AG04450 (cell line): ENCODE measurements at regions not wholly inside any gene's neighbourhood (a gene's known extent, or its start where the extent isn't known, plus 50 kb on each side); places are given as distances from the start of the nearest gene placed in this dataset.
"Not testable (repeated sequence)": the region's sequence is repeated elsewhere in the genome, so short reads cannot be mapped to it uniquely, and the experiment has no call there.

ENCODE experiments used
- CTCF ChIA-PET: fragments of 300-600, 350-600 bp; formaldehyde crosslinking; extraction: SDS; loops from one replicate; lab custom pipeline; 2022; ENCODE audit warnings: antibody characterized with exemption, inconsistent platforms; lab: Charles Lee
- POLR2A ChIA-PET: fragments of 350-600 bp; formaldehyde crosslinking; extraction: SDS; loops from one replicate; lab custom pipeline; 2021; ENCODE audit warnings: antibody characterized with exemption, inconsistent platforms; lab: Yijun Ruan, JAX
- DNase-seq: peaks from one replicate; pipeline ENCODE4 v3.0.0-alpha.2; 2011; ENCODE audit warnings: low read depth, low spot score
- H3K27ac ChIP-seq: one replicate; pipeline ENCODE4 v1.5.1; 2012; ENCODE audit warnings: low read depth, low read length, control low read depth
- H3K27me3 ChIP-seq: one replicate; pipeline ENCODE4 v1.6.0; 2012; ENCODE audit warnings: low read length; ENCODE audit not compliant: control insufficient read depth, insufficient read depth
- H3K4me3 ChIP-seq: 2 replicates; pipeline ENCODE4 v1.5.1; 2011; ENCODE audit warnings: mild to moderate bottlenecking, low read depth, low read length, control low read depth
- H3K9me3 ChIP-seq: 2 replicates; pipeline ENCODE4 v1.5.1; 2012; ENCODE audit warnings: low read length; ENCODE audit not compliant: control insufficient read depth, insufficient read depth
- CTCF ChIP-seq: IDR thresholded peaks from 2 replicates; pipeline ENCODE4 v1.5.1; 2011; ENCODE audit warnings: low read depth, low read length, control low read depth, inconsistent platforms

GRCh38 chr7:51817694-51818225 is 501.2 kb upstream of the COBL start:
- H3K9me3 ChIP-seq: peaks cover 3% of the 10 kb centered on the region; the same call in 1 of the 2 replicates
- DNase-seq: no peak
- CTCF ChIA-PET: no interaction called here
- no peak overlapping the region for H3K4me3 ChIP-seq
- TF ChIP-seq CTCF: no peak
- H3K27ac ChIP-seq: no peak overlapping the region
- H3K27me3 ChIP-seq: no peaks in the 10 kb centered on the region
- POLR2A ChIA-PET: no interaction called here

GRCh38 chr7:51805783-51806431 is 489.3 kb upstream of the COBL start:
- H3K27me3 ChIP-seq, POLR2A ChIA-PET, H3K27ac ChIP-seq, DNase-seq, CTCF ChIA-PET, H3K4me3 ChIP-seq: not testable (repeated sequence)
- peaks cover 25% of the 10 kb centered on the region for H3K9me3 ChIP-seq

GRCh38 chr7:51802718-51803117 is 486.1 kb upstream of the COBL start:
- Histone ChIP-seq H3K27ac (no peak overlapping the region), H3K9me3 (peaks cover 18% of the 10 kb centered on the region), H3K27me3 (no peaks in the 10 kb centered on the region), H3K4me3 (no peak overlapping the region)
- CTCF ChIA-PET: no interaction called here
- POLR2A ChIA-PET: no interaction called here
- no peak for TF ChIP-seq CTCF
- no peak for DNase-seq

GRCh38 chr7:51797371-51797770 is 480.8 kb upstream of the COBL start:
- Histone ChIP-seq H3K4me3 (no peak overlapping the region), H3K9me3 (peaks cover 12% of the 10 kb centered on the region; the same call in 1 of the 2 replicates), H3K27me3 (no peaks in the 10 kb centered on the region), H3K27ac (no peak overlapping the region)
- DNase-seq: no peak
- ChIA-PET POLR2A (no interaction called here), CTCF (no interaction called here)
- no peak for TF ChIP-seq CTCF

GRCh38 chr7:51792796-51793195 is 476.2 kb upstream of the COBL start:
- Histone ChIP-seq H3K27ac (no peak overlapping the region), H3K27me3 (no peaks in the 10 kb centered on the region), H3K9me3 (peaks cover 12% of the 10 kb centered on the region; the same call in 1 of the 2 replicates), H3K4me3 (no peak overlapping the region)
- TF ChIP-seq CTCF: no peak
- POLR2A ChIA-PET: no interaction called here
- no peak for DNase-seq
- CTCF ChIA-PET: no interaction called here
